NAMALWA (cell line): ENCODE measurements at regions not wholly inside any gene's neighbourhood (a gene's known extent, or its start where the extent isn't known, plus 50 kb on each side); places are given as distances from the start of the nearest gene placed in this dataset.

Experiments used
- DNase-seq: peaks from one replicate; pipeline ENCODE4 v3.0.0-alpha.2; 2015; ENCODE audit warnings: low spot score

GRCh38 chr6:145026267-145026679, 709.0 kb downstream of the EPM2A start:
- DNase-seq, result no peak

- peak; percentile 60 for DNase-seq
Observed at GRCh38 chr6:145028144-145028818, 707.0 kb downstream of the EPM2A start.

- DNase-seq, result no peak
Observed at GRCh38 chr6:145031001-145031400, 704.3 kb downstream of the EPM2A start.

- DNase-seq, result no peak
Observed at GRCh38 chr6:145031962-145032361, 703.4 kb downstream of the EPM2A start.

- no peak for DNase-seq
Observed at GRCh38 chr6:145032562-145033145, 702.7 kb downstream of the EPM2A start.

- DNase-seq, result no peak
Observed at GRCh38 chr6:145034664-145035063, 700.7 kb downstream of the EPM2A start.

GRCh38 chr6:145036236-145036635, 699.1 kb downstream of the EPM2A start:
- no peak for DNase-seq

GRCh38 chr6:145036848-145037567, 698.3 kb downstream of the EPM2A start:
- no peak for DNase-seq

- peak; percentile 34 for DNase-seq
Observed at GRCh38 chr6:145042559-145042958, 692.8 kb downstream of the EPM2A start.

- DNase-seq, result no peak
Observed at GRCh38 chr6:145043926-145044500, 691.3 kb downstream of the EPM2A start.

GRCh38 chr6:145044641-145045246, 690.6 kb downstream of the EPM2A start:
- DNase-seq, result no peak

- no peak for DNase-seq
Observed at GRCh38 chr6:145045582-145045981, 689.7 kb downstream of the EPM2A start.

- no peak for DNase-seq
Observed at GRCh38 chr6:145047891-145048290, 687.4 kb downstream of the EPM2A start.

GRCh38 chr6:145051661-145052060, 683.7 kb downstream of the EPM2A start:
- peak; percentile 40 for DNase-seq

GRCh38 chr6:145055567-145055966, 679.8 kb downstream of the EPM2A start:
- DNase-seq, result no peak

GRCh38 chr6:145060714-145061113, 674.6 kb downstream of the EPM2A start:
- DNase-seq, result no peak

GRCh38 chr6:145063091-145063490, 672.2 kb downstream of the EPM2A start:
- no peak for DNase-seq

- no peak for DNase-seq
Observed at GRCh38 chr6:145067430-145067829, 667.9 kb downstream of the EPM2A start.

GRCh38 chr6:145068577-145068976, 666.7 kb downstream of the EPM2A start:
- DNase-seq, result no peak

GRCh38 chr6:145069966-145070365, 665.4 kb downstream of the EPM2A start:
- DNase-seq, result no peak

- no peak for DNase-seq
Observed at GRCh38 chr6:145070791-145071190, 664.5 kb downstream of the EPM2A start.

- no peak for DNase-seq
Observed at GRCh38 chr6:145071836-145072235, 663.5 kb downstream of the EPM2A start.

GRCh38 chr6:145073811-145074210, 661.5 kb downstream of the EPM2A start:
- no peak for DNase-seq
